Stimulated activated CD4-positive, alpha-beta T cell treated with anti-CD3 and anti-CD28 coated beads, Interleukin-4, amount 100 ng/mL, for 24 hours (primary cell): ENCODE measurements at regions not wholly inside any gene's neighbourhood (a gene's known extent, or its start where the extent isn't known, plus 50 kb on each side); places are given as distances from the start of the nearest gene placed in this dataset.

ENCODE experiments used
- DNase-seq: peaks from one replicate; pipeline ENCODE4 v3.0.0-alpha.2; 2020

- DNase-seq = no peak
Measured at GRCh38 chr15:95596496-95596895, 734.0 kb upstream of the NR2F2 start.

- DNase-seq = no peak
Measured at GRCh38 chr15:95598251-95598855, 732.1 kb upstream of the NR2F2 start.

GRCh38 chr15:95600367-95600766 lies 730.1 kb upstream of the NR2F2 start:
- no peak for DNase-seq

- no peak for DNase-seq
Measured at GRCh38 chr15:95600884-95601283, 729.6 kb upstream of the NR2F2 start.

GRCh38 chr15:95601525-95601924 lies 729.0 kb upstream of the NR2F2 start:
- no peak for DNase-seq

- DNase-seq = no peak
Measured at GRCh38 chr15:95603802-95604201, 726.7 kb upstream of the NR2F2 start.

- DNase-seq = no peak
Measured at GRCh38 chr15:95604634-95605036, 725.9 kb upstream of the NR2F2 start.

GRCh38 chr15:95605098-95605497 lies 725.4 kb upstream of the NR2F2 start:
- DNase-seq = no peak

- DNase-seq = no peak
Measured at GRCh38 chr15:95606551-95606950, 723.9 kb upstream of the NR2F2 start.

- DNase-seq = no peak
Measured at GRCh38 chr15:95608371-95608770, 722.1 kb upstream of the NR2F2 start.

- no peak for DNase-seq
Measured at GRCh38 chr15:95609096-95609495, 721.4 kb upstream of the NR2F2 start.

GRCh38 chr15:95610945-95611344 lies 719.6 kb upstream of the NR2F2 start:
- DNase-seq = no peak

- no peak for DNase-seq
Measured at GRCh38 chr15:95615436-95615835, 715.1 kb upstream of the NR2F2 start.

GRCh38 chr15:95616306-95616705 lies 714.2 kb upstream of the NR2F2 start:
- DNase-seq = no peak

- no peak for DNase-seq
Measured at GRCh38 chr15:95620934-95621579, 709.4 kb upstream of the NR2F2 start.

- no peak for DNase-seq
Measured at GRCh38 chr15:95622843-95623242, 707.7 kb upstream of the NR2F2 start.

- no peak for DNase-seq
Measured at GRCh38 chr15:95624100-95624499, 706.4 kb upstream of the NR2F2 start.

GRCh38 chr15:95624616-95625361 lies 705.7 kb upstream of the NR2F2 start:
- no peak for DNase-seq

- DNase-seq = no peak
Measured at GRCh38 chr15:95626501-95627361, 703.8 kb upstream of the NR2F2 start.

- DNase-seq = no peak
Measured at GRCh38 chr15:95629503-95630168, 700.9 kb upstream of the NR2F2 start.

GRCh38 chr15:95630683-95631082 lies 699.8 kb upstream of the NR2F2 start:
- DNase-seq = no peak

- DNase-seq = no peak
Measured at GRCh38 chr15:95635666-95636065, 694.8 kb upstream of the NR2F2 start.

GRCh38 chr15:95636107-95636506 lies 694.4 kb upstream of the NR2F2 start:
- DNase-seq = no peak
